ENCODE measurements at regions not wholly inside any gene's neighbourhood (a gene's known extent, or its start where the extent isn't known, plus 50 kb on each side); places are given as distances from the start of the nearest gene placed in this dataset.

GRCh38 chr4:30262379-30262778, 457.8 kb upstream of the PCDH7 start:
- Histone ChIP-seq H3K36me3 (replicated peaks in 1 of 2) (no peaks in the 10 kb centered on the region), H3K9me3 (replicated peaks in 1 of 3) (no peaks in the 10 kb centered on the region), H3K27ac (no peak overlapping the region), H3K27me3 (no peaks in the 10 kb centered on the region), H3K4me3 (no peak overlapping the region), H3K4me1 (replicated peaks in 1 of 2) (no peaks in the 10 kb centered on the region)
- 64 to 83% (median 71%) methylated on average over 2 of the region's 2 CpGs for WGBS, 4 donors
- no peak for DNase-seq
- intact Hi-C loops (cut with DNase I), result no loop called here
- TF ChIP-seq CTCF (IDR thresholded peaks at IDR 0.05), result no peak
- no peak for TF ChIP-seq POLR2A (IDR thresholded peaks at IDR 0.05)

GRCh38 chr4:30264465-30264864, 455.7 kb upstream of the PCDH7 start:
- intact Hi-C loops (cut with DNase I), result no loop called here
- no peak for DNase-seq
- TF ChIP-seq POLR2A (IDR thresholded peaks at IDR 0.05) (no peak), CTCF (IDR thresholded peaks at IDR 0.05) (no peak)

GRCh38 chr4:30265716-30266115, 454.5 kb upstream of the PCDH7 start:
- TF ChIP-seq POLR2A (IDR thresholded peaks at IDR 0.05) (no peak), CTCF (IDR thresholded peaks at IDR 0.05) (no peak)
- Histone ChIP-seq H3K36me3 (replicated peaks in 1 of 2) (no peaks in the 10 kb centered on the region), H3K4me1 (replicated peaks in 1 of 2) (no peaks in the 10 kb centered on the region), H3K9me3 (replicated peaks in 1 of 3) (no peaks in the 10 kb centered on the region), H3K27ac (no peak overlapping the region), H3K27me3 (no peaks in the 10 kb centered on the region), H3K4me3 (no peak overlapping the region)
- whole genome bisulfite sequencing, 4 donors, result 44 to 56% (median 53%) methylated on average over 3 of the region's 3 CpGs
- intact Hi-C loops (cut with DNase I), result no loop called here
- DNase-seq, result no peak

More at GRCh38 chr4:30264465-30264864, 455.7 kb upstream of the PCDH7 start:
- Histone ChIP-seq H3K4me1 (replicated peaks in 1 of 2) (no peaks in the 10 kb centered on the region), H3K36me3 (replicated peaks in 1 of 2) (no peaks in the 10 kb centered on the region), H3K9me3 (replicated peaks in 1 of 3) (no peaks in the 10 kb centered on the region), H3K27me3 (no peaks in the 10 kb centered on the region), H3K27ac (no peak overlapping the region), H3K4me3 (no peak overlapping the region)
- WGBS, 4 donors, result 83 to 92% (median 87%) methylated on average over 15 of the region's 15 CpGs

- Histone ChIP-seq H3K4me1 (replicated peaks in 1 of 2) (no peaks in the 10 kb centered on the region), H3K9me3 (replicated peaks in 1 of 3) (no peaks in the 10 kb centered on the region), H3K4me3 (no peak overlapping the region), H3K27me3 (no peaks in the 10 kb centered on the region), H3K36me3 (replicated peaks in 1 of 2) (no peaks in the 10 kb centered on the region), H3K27ac (no peak overlapping the region)
- TF ChIP-seq POLR2A (IDR thresholded peaks at IDR 0.05), result no peak
- no peak for TF ChIP-seq CTCF (IDR thresholded peaks at IDR 0.05)
- no peak for DNase-seq
- intact Hi-C loops (cut with DNase I), result no loop called here
- WGBS, 4 donors, result 52 to 69% (median 59%) methylated on average over 2 of the region's 2 CpGs
Observed at GRCh38 chr4:30268370-30268769, 451.8 kb upstream of the PCDH7 start.

All from adrenal gland (tissue), 9 donors.